GM13976 (cell line): ENCODE measurements at regions not wholly inside any gene's neighbourhood (a gene's known extent, or its start where the extent isn't known, plus 50 kb on each side); places are given as distances from the start of the nearest gene placed in this dataset.
A peak's percentile ranks its signal among the peaks of the same experiment; 100 is the strongest.

Source experiments
- DNase-seq: peaks from one replicate; pipeline ENCODE4 v3.0.0; 2012; ENCODE audit warnings: low spot score
- in situ Hi-C: fragments of 300-500 bp; cut with MboI; formaldehyde crosslinking; loops from one replicate; pipeline ENCODE4 v1.12.0; 2022; ENCODE audit warnings: low sequenced_read_pairs, mixed read lengths, inconsistent platforms; ENCODE audit not compliant: unreplicated experiment
- TF ChIP-seq, protein P1 (sequence below): IDR thresholded peaks from 2 replicates; pipeline ENCODE4 v1.5.1; 2012; ENCODE audit warnings: borderline replicate concordance, mild to moderate bottlenecking; ENCODE audit not compliant: insufficient read depth; ENCODE audit errors: extremely low read depth, missing control alignments, control extremely low read depth

DNA sequence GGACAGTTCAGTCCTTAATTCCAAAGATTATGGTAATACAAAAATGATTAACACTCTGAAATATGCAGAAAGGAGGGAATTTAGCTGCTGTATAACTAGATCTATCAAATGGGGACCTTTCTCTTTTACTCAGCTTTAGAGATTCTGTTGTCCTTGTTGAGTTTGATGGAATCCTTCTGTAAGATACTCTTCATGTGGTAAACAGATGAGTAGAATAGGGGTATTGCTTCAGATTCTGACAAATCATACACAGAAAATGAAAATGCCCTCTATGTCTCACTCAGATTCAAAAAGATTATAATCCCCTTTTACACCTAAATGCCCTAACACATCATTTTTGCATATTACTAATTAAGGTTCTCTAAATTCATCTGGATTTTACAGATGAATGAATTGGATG is 50.7 kb downstream of the ARHGAP35 start:
- in situ Hi-C loops = no loop called here

DNA sequence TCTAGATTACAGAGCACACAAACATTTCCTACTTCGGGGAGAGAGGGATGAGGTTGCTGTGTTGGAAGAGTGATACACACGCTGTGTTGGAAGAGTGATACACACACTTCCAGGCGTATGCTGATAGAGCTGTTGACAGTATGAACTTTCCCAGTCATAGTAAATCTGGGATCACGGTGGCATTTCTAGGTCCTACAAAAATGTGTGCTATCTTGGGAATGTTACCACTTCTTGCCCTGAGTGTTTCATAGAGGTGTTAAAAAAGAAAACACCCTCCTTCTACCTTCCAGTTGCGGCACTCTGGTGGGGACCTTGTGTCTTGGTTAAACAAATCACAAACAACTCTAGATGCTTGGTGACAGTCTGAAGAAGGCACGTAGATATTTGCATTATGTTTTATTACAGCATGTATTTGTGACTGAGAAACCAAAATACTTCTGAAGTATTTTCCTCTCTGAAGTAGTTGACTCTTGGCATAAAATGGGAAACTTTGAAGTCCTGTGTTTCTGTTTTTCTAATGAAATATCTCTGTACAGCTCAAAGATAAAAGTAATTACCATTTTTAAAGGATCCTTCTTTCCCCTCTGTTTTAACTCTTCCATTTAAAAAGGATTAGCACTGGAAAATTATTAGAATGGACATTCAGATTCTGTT is 52.5 kb downstream of the ARHGAP35 start:
- in situ Hi-C loops = no loop called here
- TF ChIP-seq, protein P1, sequence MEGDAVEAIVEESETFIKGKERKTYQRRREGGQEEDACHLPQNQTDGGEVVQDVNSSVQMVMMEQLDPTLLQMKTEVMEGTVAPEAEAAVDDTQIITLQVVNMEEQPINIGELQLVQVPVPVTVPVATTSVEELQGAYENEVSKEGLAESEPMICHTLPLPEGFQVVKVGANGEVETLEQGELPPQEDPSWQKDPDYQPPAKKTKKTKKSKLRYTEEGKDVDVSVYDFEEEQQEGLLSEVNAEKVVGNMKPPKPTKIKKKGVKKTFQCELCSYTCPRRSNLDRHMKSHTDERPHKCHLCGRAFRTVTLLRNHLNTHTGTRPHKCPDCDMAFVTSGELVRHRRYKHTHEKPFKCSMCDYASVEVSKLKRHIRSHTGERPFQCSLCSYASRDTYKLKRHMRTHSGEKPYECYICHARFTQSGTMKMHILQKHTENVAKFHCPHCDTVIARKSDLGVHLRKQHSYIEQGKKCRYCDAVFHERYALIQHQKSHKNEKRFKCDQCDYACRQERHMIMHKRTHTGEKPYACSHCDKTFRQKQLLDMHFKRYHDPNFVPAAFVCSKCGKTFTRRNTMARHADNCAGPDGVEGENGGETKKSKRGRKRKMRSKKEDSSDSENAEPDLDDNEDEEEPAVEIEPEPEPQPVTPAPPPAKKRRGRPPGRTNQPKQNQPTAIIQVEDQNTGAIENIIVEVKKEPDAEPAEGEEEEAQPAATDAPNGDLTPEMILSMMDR = no peak
- DNase-seq = no peak

More for the DNA sequence above, 50.7 kb downstream of the ARHGAP35 start:
- DNase-seq = no peak
- TF ChIP-seq, protein P1 = no peak

DNA sequence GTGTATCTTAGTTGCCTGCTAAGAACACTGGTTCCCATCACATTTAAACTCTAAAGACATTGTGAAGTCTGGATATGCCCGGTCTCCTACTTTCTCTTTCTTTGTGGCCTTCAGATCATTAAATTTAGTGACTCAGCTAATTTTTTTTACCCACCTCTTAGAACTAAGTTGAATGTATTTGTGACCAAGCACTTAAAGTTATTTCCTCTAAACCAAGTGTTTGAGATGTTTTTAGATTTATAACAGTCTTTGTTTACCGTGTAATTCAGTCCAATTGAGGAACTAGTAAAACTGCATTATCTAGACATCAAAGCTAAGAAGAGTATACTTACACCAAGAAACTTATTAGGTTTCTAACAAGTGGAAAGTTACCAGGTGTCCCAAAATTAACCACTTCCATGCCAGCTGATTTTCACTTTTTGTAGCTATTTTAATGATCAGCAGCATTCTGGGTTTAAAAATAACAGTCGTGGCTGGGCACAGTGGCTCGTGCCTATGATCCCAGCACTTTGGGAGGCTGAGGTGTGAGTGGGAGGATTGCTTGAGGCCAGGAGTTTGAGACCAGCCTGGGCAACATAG is 53.1 kb downstream of the ARHGAP35 start:
- in situ Hi-C loops = no loop called here
- DNase-seq = peak; percentile 36
- TF ChIP-seq, protein P1 = no peak

DNA sequence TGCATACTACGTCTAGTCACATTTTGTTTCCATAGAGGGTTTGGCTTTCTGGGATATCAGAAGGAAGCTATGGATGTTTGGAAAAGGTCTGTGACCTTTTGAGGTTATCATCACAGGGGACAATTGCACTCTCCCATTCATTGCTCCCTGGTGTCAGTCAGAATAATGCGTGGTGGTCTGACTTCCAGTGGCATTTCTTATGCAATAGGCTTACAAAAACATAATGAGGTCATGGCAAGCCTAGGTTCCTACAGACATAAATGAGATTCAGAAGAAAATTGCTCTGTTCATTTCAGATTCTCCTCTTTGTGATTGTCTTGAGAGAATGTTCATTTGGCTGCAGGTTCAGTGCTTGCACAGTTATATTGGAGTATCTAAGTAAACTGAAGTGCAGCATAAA is 54.6 kb downstream of the ARHGAP35 start:
- in situ Hi-C loops = no loop called here
- DNase-seq = no peak
- TF ChIP-seq, protein P1 = no peak

DNA sequence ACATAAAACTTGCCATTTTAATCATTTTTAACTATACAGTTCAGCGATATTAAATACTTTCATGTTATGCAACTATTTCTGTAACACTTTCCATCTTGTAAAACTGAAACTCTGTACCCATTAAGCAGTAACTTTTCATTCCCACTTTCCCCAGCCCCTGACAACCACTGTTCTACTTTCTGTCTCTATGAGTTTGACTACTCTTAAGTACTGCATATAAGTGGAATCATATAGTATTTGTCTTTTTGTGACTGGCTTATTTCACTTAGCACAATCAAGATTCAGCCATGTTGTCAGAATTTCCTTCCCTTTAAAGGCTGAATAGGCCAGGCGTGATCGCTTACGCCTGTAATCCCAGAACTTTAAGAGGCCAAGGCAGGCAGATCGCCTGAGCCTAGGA is 56.2 kb downstream of the ARHGAP35 start:
- DNase-seq = no peak
- in situ Hi-C loops = no loop called here
- TF ChIP-seq, protein P1 = no peak

DNA sequence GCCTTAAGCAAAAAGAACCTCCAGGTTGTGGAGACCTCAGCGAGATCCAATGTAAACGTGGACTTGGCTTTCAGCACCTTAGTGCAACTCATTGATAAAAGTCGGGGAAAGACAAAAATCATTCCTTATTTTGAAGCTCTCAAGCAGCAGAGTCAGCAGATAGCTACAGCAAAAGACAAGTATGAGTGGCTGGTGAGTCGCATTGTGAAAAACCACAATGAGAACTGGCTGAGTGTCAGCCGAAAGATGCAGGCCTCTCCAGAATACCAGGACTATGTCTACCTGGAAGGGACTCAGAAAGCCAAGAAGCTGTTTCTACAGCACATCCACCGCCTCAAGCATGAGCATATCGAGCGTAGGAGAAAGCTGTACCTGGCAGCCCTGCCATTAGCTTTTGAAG is 58.5 kb downstream of the ARHGAP35 start:
- in situ Hi-C loops = no loop called here
- TF ChIP-seq, protein P1 = no peak
- DNase-seq = no peak
